PFSK-1 (cell line): ENCODE measurements at regions not wholly inside any gene's neighbourhood (a gene's known extent, or its start where the extent isn't known, plus 50 kb on each side); places are given as distances from the start of the nearest gene placed in this dataset.

Experiments used
- FOXP2 ChIP-seq: optimal IDR thresholded peaks from 2 replicates; pipeline ENCODE3; 2011; ENCODE audit warnings: borderline replicate concordance, control low read depth, inconsistent platforms; ENCODE audit not compliant: insufficient read depth; ENCODE audit errors: extremely low read length, extremely low read depth
- POLR2AphosphoS5 ChIP-seq: IDR thresholded peaks from 2 replicates; pipeline ENCODE4 v1.6.1; 2012; ENCODE audit warnings: low read depth, mild to moderate bottlenecking, control low read depth, low read length, moderate library complexity
- REST ChIP-seq, 2 experiments: IDR thresholded peaks; 2 replicates each; pipeline versions ENCODE4 v1.6.1 to v1.8.0; 2011 to 2012; ENCODE audit warnings: low read depth in 2 of 2, low read length in 2 of 2, control low read depth in 1 of 2, inconsistent platforms in 1 of 2, mild to moderate bottlenecking in 1 of 2, moderate library complexity in 1 of 2; ENCODE audit not compliant: insufficient read depth in 1 of 2
- SIN3A ChIP-seq: IDR thresholded peaks from 2 replicates; pipeline ENCODE4 v1.6.1; 2012; ENCODE audit warnings: mild to moderate bottlenecking, low read length, moderate library complexity, borderline replicate concordance; ENCODE audit not compliant: insufficient read depth
- TAF1 ChIP-seq: IDR thresholded peaks from 2 replicates; pipeline ENCODE4 v1.6.1; 2012; ENCODE audit warnings: low read length, control low read depth, borderline replicate concordance; ENCODE audit not compliant: insufficient read depth

DNA sequence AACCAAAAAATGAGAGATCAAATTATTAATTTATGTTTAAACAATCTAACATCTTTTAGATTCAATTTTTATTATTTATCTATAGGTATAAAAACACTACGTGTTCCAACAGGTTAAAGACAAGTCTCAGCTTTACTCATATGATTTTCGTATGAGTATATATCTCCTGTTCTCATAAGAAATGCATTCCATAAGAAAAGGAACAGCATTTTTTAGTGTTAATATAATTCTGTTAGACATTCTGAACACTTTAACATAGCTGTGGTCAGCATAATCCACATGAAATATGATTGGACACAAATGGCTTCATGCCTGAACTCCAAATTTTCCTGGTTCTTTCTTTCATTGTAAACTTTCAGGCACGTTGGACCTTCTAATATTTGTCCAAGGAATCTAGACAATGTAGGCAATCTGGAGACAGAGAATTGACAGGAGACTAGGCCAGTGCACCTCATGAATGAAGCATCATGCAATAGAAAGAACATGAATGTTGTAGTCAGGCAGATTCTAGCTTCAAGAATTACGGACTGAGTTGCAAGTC is 1122.0 kb upstream of the ALCAM start:
- TF ChIP-seq TAF1: no peak
- TF ChIP-seq FOXP2: no peak
- no peak for TF ChIP-seq REST (IDR thresholded peaks at IDR 0.05; ENCODE audit: insufficient read depth in 1 of 2, low read depth in 2 of 2, low read length in 2 of 2)
- no peak for TF ChIP-seq POLR2AphosphoS5
- TF ChIP-seq SIN3A: no peak

DNA sequence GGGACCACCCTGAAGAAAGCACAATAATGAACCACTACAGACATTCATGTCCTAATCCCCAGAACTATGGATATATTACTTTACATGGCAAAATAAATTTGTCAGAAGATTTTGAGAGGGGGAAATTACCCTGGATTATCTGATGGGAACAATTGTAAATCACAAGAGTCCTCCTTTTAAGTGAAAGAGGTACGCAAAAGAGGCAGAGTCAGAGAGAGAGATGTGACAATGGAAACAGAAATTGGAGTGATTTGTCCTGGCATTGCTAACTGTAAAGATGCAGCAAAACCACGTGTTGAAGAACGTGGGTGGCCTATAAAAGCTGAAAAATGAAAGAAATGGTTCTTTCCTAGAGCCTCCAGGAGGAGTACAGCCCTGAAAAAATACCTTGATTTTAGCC is 1121.4 kb upstream of the ALCAM start:
- no peak for TF ChIP-seq SIN3A
- no peak for TF ChIP-seq TAF1
- no peak for TF ChIP-seq POLR2AphosphoS5
- no peak for TF ChIP-seq REST (IDR thresholded peaks at IDR 0.05; ENCODE audit: insufficient read depth in 1 of 2, low read depth in 2 of 2, low read length in 2 of 2)
- no peak for TF ChIP-seq FOXP2

- TF ChIP-seq TAF1: no peak
- no peak for TF ChIP-seq REST (IDR thresholded peaks at IDR 0.05; ENCODE audit: insufficient read depth in 1 of 2, low read depth in 2 of 2, low read length in 2 of 2)
- no peak for TF ChIP-seq FOXP2
- TF ChIP-seq POLR2AphosphoS5: no peak
- TF ChIP-seq SIN3A: no peak
These were observed 1120.7 kb upstream of the ALCAM start for GRCh38 chr3:104245981-104246380.

DNA sequence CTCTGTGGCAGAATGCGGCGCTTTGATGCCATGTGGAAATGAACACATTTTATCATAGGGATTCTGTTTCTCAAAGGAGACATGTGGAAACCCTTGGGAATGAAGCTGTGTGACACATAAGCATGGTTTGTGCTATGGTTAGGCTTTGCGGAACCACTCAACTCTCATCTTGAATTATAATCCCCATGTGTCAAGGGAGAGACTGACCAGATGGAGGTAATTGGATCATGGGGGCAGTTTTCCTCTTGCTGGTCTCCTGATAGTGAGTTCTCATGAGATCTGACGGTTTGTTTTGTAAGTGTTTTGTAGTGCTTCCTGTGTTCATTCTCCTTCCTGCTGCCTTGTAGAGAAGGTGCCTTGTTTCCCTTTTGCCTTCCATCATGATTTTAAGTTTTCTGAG is 1109.2 kb upstream of the ALCAM start:
- TF ChIP-seq FOXP2: no peak
- TF ChIP-seq TAF1: no peak
- TF ChIP-seq REST (IDR thresholded peaks at IDR 0.05; ENCODE audit: insufficient read depth in 1 of 2, low read depth in 2 of 2, low read length in 2 of 2): no peak
- no peak for TF ChIP-seq SIN3A

- TF ChIP-seq TAF1 (no peak), SIN3A (no peak), POLR2AphosphoS5 (no peak), REST (IDR thresholded peaks at IDR 0.05; ENCODE audit: insufficient read depth in 1 of 2, low read depth in 2 of 2, low read length in 2 of 2) (no peak), FOXP2 (no peak)
These were observed 1103.2 kb upstream of the ALCAM start for GRCh38 chr3:104263477-104263876.
